ENCODE measurements at regions not wholly inside any gene's neighbourhood (a gene's known extent, or its start where the extent isn't known, plus 50 kb on each side); places are given as distances from the start of the nearest gene placed in this dataset.
A peak's percentile ranks its signal among the peaks of the same experiment; 100 is the strongest.

DNA sequence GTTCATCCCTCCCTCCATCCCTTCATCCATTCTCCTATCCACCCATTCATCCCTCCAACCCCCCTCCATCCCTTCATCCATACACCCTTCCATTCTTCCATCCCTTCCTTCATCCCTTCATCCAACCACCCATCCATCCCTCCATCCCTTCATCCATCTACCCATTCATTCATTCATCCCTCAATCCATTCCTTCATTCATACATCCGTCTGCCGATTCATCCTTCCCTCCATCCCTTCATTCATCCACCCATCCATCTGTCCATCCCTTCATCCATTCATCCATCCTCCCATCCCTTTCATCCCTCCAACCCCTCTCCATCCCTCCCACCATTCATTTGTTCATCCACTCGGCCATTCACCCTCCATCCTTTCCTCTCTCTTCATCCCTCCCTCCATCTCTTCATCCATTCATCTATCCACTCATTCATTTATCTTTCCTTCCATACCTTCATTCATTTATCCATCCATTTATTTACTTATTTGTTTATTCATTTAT is 95.7 kb downstream of the FOXL1 start:
- Histone ChIP-seq H4K20me1 (ENCODE audit: control insufficient read depth, extremely low read depth, insufficient read depth, low read length) (no peaks in the 10 kb centered on the region), H3K9me3 (ENCODE audit: control insufficient read depth, insufficient read depth, low read depth, low read length) (no peaks in the 10 kb centered on the region), H3K4me2 (ENCODE audit: extremely low read depth, insufficient read depth, low read length) (no peak overlapping the region), H3K4me3 (replicated peaks in 1 of 4; ENCODE audit: control extremely low read depth in 1 of 4, insufficient read depth in 1 of 4, low read depth in 3 of 4, low read length in 4 of 4) (no peak overlapping the region), H3K4me1 (ENCODE audit: control insufficient read depth, extremely low read depth, insufficient read depth, low read length) (peaks cover 27% of the 10 kb centered on the region), H3K27ac (ENCODE audit: insufficient read depth, low read length) (no peak overlapping the region), H2AFZ (ENCODE audit: low read length) (no peak overlapping the region), H3K27me3 (ENCODE audit: control insufficient read depth, insufficient read depth, low read length) (no peaks in the 10 kb centered on the region), H3K79me2 (ENCODE audit: control insufficient read depth, insufficient read depth, low read length) (no peaks in the 10 kb centered on the region), H3K9ac (ENCODE audit: insufficient read depth, low read length) (no peak overlapping the region), H3K36me3 (ENCODE audit: control insufficient read depth, insufficient read depth, low read length) (no peaks in the 10 kb centered on the region)
- DNase-seq (ENCODE audit: low read depth in 2 of 2): no peak
- TF ChIP-seq, protein P1, sequence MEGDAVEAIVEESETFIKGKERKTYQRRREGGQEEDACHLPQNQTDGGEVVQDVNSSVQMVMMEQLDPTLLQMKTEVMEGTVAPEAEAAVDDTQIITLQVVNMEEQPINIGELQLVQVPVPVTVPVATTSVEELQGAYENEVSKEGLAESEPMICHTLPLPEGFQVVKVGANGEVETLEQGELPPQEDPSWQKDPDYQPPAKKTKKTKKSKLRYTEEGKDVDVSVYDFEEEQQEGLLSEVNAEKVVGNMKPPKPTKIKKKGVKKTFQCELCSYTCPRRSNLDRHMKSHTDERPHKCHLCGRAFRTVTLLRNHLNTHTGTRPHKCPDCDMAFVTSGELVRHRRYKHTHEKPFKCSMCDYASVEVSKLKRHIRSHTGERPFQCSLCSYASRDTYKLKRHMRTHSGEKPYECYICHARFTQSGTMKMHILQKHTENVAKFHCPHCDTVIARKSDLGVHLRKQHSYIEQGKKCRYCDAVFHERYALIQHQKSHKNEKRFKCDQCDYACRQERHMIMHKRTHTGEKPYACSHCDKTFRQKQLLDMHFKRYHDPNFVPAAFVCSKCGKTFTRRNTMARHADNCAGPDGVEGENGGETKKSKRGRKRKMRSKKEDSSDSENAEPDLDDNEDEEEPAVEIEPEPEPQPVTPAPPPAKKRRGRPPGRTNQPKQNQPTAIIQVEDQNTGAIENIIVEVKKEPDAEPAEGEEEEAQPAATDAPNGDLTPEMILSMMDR (conservative IDR thresholded peaks at IDR 0.05 in 1 of 2, IDR thresholded peaks at IDR 0.05 in 1 of 2; ENCODE audit: low read depth in 1 of 2, low read length in 2 of 2): no peak
- TF ChIP-seq EZH2 (IDR thresholded peaks at IDR 0.05; ENCODE audit: low read length, missing control alignments): no peak

DNA sequence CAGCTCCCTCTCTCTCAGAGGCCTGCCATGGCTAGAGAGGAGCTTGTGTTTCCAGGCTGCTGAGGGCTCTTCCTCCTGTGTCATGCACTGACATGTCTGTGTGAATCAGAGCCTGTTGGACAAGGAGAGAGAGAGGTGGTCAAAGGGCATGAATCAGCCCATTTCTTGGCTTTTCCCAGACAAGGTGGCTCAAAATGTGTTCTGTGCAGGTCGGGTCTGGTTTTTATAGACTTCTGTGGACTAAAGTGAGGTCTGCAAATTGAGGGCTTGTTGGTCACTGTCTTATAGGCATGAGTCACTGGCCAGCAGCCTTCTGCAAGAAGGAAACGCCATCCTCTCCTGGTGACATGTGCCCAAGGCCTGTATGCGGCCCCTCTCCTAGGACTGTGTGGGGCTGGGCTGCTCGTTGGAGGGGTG is 97.9 kb downstream of the FOXL1 start:
- no peak overlapping the region for H3K9ac ChIP-seq (ENCODE audit: insufficient read depth, low read length)
- H4K20me1 ChIP-seq (ENCODE audit: control insufficient read depth, extremely low read depth, insufficient read depth, low read length): no peaks in the 10 kb centered on the region
- H3K4me2 ChIP-seq (ENCODE audit: extremely low read depth, insufficient read depth, low read length): no peak overlapping the region
- H3K4me1 ChIP-seq (ENCODE audit: control insufficient read depth, extremely low read depth, insufficient read depth, low read length): peaks cover 23% of the 10 kb centered on the region
- no peaks in the 10 kb centered on the region for H3K79me2 ChIP-seq (ENCODE audit: control insufficient read depth, insufficient read depth, low read length)
- H3K27ac ChIP-seq (ENCODE audit: insufficient read depth, low read length): no peak overlapping the region
- H3K9me3 ChIP-seq (ENCODE audit: control insufficient read depth, insufficient read depth, low read depth, low read length): no peaks in the 10 kb centered on the region
- H3K4me3 ChIP-seq (replicated peaks in 1 of 4; ENCODE audit: control extremely low read depth in 1 of 4, insufficient read depth in 1 of 4, low read depth in 3 of 4, low read length in 4 of 4): no peak overlapping the region
- no peak for TF ChIP-seq EZH2 (IDR thresholded peaks at IDR 0.05; ENCODE audit: low read length, missing control alignments)
- TF ChIP-seq, protein P1 (conservative IDR thresholded peaks at IDR 0.05 in 1 of 2, IDR thresholded peaks at IDR 0.05 in 1 of 2; ENCODE audit: low read depth in 1 of 2, low read length in 2 of 2): no peak
- H3K36me3 ChIP-seq (ENCODE audit: control insufficient read depth, insufficient read depth, low read length): no peaks in the 10 kb centered on the region
- peak; percentile 64 to 88 for DNase-seq (ENCODE audit: low read depth in 2 of 2)
- H3K27me3 ChIP-seq (ENCODE audit: control insufficient read depth, insufficient read depth, low read length): no peaks in the 10 kb centered on the region
- no peak overlapping the region for H2AFZ ChIP-seq (ENCODE audit: low read length)

DNA sequence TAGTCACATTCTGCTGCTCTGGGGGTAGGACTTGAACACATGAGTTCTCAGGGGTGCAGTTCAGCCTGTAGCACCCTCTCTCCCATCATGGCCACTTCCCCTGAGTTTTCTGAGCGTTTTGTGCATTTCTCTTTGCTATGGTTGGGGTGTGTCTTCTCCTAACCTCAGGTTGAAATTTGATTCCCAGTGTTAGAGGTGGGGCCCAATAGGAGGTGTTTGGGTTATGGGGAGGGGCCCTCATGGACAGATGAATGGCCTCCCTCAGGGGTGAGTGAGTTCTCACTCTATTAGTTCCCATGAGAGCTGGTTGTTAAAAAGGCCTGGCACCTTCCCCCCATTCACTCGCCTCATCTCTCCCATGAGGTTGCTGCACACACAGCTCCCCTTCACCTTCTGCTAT is 101.1 kb downstream of the FOXL1 start:
- Histone ChIP-seq H3K4me2 (ENCODE audit: extremely low read depth, insufficient read depth, low read length) (no peak overlapping the region), H3K27me3 (ENCODE audit: control insufficient read depth, insufficient read depth, low read length) (no peaks in the 10 kb centered on the region), H3K9ac (ENCODE audit: insufficient read depth, low read length) (no peak overlapping the region), H2AFZ (ENCODE audit: low read length) (no peak overlapping the region), H3K9me3 (ENCODE audit: control insufficient read depth, insufficient read depth, low read depth, low read length) (no peaks in the 10 kb centered on the region), H3K79me2 (ENCODE audit: control insufficient read depth, insufficient read depth, low read length) (no peaks in the 10 kb centered on the region), H3K36me3 (ENCODE audit: control insufficient read depth, insufficient read depth, low read length) (no peaks in the 10 kb centered on the region), H4K20me1 (ENCODE audit: control insufficient read depth, extremely low read depth, insufficient read depth, low read length) (no peaks in the 10 kb centered on the region), H3K4me3 (replicated peaks in 1 of 4; ENCODE audit: control extremely low read depth in 1 of 4, insufficient read depth in 1 of 4, low read depth in 3 of 4, low read length in 4 of 4) (no peak overlapping the region), H3K27ac (ENCODE audit: insufficient read depth, low read length) (peak overlapping the region; percentile 6), H3K4me1 (ENCODE audit: control insufficient read depth, extremely low read depth, insufficient read depth, low read length) (peaks cover 18% of the 10 kb centered on the region)
- no peak for DNase-seq (ENCODE audit: low read depth in 2 of 2)
- TF ChIP-seq, protein P1 (conservative IDR thresholded peaks at IDR 0.05 in 1 of 2, IDR thresholded peaks at IDR 0.05 in 1 of 2; ENCODE audit: low read depth in 1 of 2, low read length in 2 of 2): no peak
- TF ChIP-seq EZH2 (IDR thresholded peaks at IDR 0.05; ENCODE audit: low read length, missing control alignments): no peak
